NOMO-1 (cell line): ENCODE measurements at regions not wholly inside any gene's neighbourhood (a gene's known extent, or its start where the extent isn't known, plus 50 kb on each side); places are given as distances from the start of the nearest gene placed in this dataset.

Experiments
- DNase-seq, 2 experiments: peaks; one replicate each; lab custom pipeline; 2025; ENCODE audit not compliant: unreplicated experiment in 2 of 2; lab: John Stamatoyannopoulos, UW

- DNase-seq, result no peak
Measured at GRCh38 chr20:7231303-7231702, 463.8 kb downstream of the BMP2 start.

GRCh38 chr20:7232796-7233195, 465.3 kb downstream of the BMP2 start:
- no peak for DNase-seq

- no peak for DNase-seq
Measured at GRCh38 chr20:7237251-7237650, 469.8 kb downstream of the BMP2 start.

- DNase-seq, result no peak
Measured at GRCh38 chr20:7240490-7240889, 473.0 kb downstream of the BMP2 start.

GRCh38 chr20:7248281-7249201, 481.1 kb downstream of the BMP2 start:
- DNase-seq, result no peak

- no peak for DNase-seq
Measured at GRCh38 chr20:7250337-7250736, 482.9 kb downstream of the BMP2 start.

GRCh38 chr20:7257099-7257498, 489.6 kb downstream of the BMP2 start:
- DNase-seq, result no peak

GRCh38 chr20:7257692-7258466, 490.4 kb downstream of the BMP2 start:
- no peak for DNase-seq

- DNase-seq, result no peak
Measured at GRCh38 chr20:7262803-7263202, 495.3 kb downstream of the BMP2 start.

GRCh38 chr20:7264137-7264536, 496.7 kb downstream of the BMP2 start:
- DNase-seq, result no peak

- DNase-seq, result no peak
Measured at GRCh38 chr20:7269452-7269851, 502.0 kb downstream of the BMP2 start.

GRCh38 chr20:7272512-7272911, 505.0 kb downstream of the BMP2 start:
- DNase-seq, result no peak

- no peak for DNase-seq
Measured at GRCh38 chr20:7274870-7275269, 507.4 kb downstream of the BMP2 start.

GRCh38 chr20:7275645-7276237, 508.3 kb downstream of the BMP2 start:
- DNase-seq, result no peak

GRCh38 chr20:7285918-7286556, 518.6 kb downstream of the BMP2 start:
- peak; percentile 39 to 67 for DNase-seq

- DNase-seq, result no peak
Measured at GRCh38 chr20:7291323-7291943, 523.9 kb downstream of the BMP2 start.

- no peak for DNase-seq
Measured at GRCh38 chr20:7291946-7292345, 524.5 kb downstream of the BMP2 start.

- DNase-seq, result no peak
Measured at GRCh38 chr20:7294816-7295360, 527.4 kb downstream of the BMP2 start.

GRCh38 chr20:7301807-7302206, 534.3 kb downstream of the BMP2 start:
- DNase-seq, result no peak

- DNase-seq, result no peak
Measured at GRCh38 chr20:7302250-7302649, 534.8 kb downstream of the BMP2 start.
